ENCODE measurements at regions not wholly inside any gene's neighbourhood (a gene's known extent, or its start where the extent isn't known, plus 50 kb on each side); places are given as distances from the start of the nearest gene placed in this dataset.

DNA sequence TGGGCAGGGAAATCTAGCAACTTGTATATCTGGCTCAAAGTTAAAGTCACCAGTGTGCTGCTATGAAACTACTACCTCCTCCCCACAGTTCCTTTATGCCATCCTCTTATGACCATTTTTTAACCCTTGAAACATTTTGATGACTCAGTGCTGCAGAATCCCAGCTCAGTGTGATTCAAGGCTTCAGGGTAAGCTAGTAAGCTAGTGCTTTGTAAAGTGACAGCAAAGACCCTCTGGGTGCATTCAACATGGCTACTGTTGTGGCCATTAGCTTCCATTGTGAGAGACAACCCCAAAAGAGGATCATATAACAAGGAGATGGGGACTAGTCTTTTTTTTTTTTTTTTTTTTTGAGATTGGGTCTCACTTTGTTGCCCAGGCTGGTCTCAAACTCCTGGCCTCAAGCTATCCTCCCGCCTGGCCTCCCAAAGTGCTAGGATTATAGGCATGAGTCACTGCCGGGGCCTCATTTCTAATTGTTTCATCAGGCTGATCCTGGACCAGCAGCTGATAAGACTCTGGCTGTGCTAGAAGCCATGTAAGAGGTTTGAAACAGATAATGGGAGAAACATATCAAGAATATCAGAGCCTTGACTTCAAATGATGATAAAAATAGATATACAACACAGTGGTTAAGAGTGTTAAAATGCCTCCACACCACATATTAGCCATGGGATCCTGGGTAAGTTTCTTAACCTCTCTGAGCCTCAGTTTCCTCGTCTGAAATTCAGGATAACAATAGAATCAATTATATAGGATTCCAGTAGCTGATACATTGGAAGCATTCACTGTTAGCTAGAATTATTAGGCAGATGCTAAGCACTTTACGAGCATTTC is 65.7 kb upstream of the RTN4 start:
- TF ChIP-seq, protein P1, sequence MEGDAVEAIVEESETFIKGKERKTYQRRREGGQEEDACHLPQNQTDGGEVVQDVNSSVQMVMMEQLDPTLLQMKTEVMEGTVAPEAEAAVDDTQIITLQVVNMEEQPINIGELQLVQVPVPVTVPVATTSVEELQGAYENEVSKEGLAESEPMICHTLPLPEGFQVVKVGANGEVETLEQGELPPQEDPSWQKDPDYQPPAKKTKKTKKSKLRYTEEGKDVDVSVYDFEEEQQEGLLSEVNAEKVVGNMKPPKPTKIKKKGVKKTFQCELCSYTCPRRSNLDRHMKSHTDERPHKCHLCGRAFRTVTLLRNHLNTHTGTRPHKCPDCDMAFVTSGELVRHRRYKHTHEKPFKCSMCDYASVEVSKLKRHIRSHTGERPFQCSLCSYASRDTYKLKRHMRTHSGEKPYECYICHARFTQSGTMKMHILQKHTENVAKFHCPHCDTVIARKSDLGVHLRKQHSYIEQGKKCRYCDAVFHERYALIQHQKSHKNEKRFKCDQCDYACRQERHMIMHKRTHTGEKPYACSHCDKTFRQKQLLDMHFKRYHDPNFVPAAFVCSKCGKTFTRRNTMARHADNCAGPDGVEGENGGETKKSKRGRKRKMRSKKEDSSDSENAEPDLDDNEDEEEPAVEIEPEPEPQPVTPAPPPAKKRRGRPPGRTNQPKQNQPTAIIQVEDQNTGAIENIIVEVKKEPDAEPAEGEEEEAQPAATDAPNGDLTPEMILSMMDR (conservative IDR thresholded peaks at IDR 0.05) = no peak
- TF ChIP-seq ZFX (IDR thresholded peaks at IDR 0.05) = no peak
